Heart right ventricle (tissue), 16 donors: ENCODE measurements at regions not wholly inside any gene's neighbourhood (a gene's known extent, or its start where the extent isn't known, plus 50 kb on each side); places are given as distances from the start of the nearest gene placed in this dataset.

ENCODE experiments used
- ATAC-seq, 8 donors: fragments of 200-7000 bp; cut with Tn5 transposase; one replicate each; pipeline ENCODE4 v1.9.1; 2020; ENCODE audit warnings: mild to moderate bottlenecking in 8 of 8, moderate library complexity in 8 of 8, moderate number of reproducible peaks in 1 of 8
- DNase-seq, 2 donors: peaks; one replicate each; pipeline ENCODE4 v3.0.0-alpha.2; 2020
- H3K27ac ChIP-seq, 10 donors: fragments of 200-600 bp; sonication (generic) in 2 of 10; one replicate each; pipeline versions ENCODE4 v1.5.0 to v1.8.0; 2020 to 2022; ENCODE audit warnings: mild to moderate bottlenecking in 3 of 10
- H3K27me3 ChIP-seq, 7 donors: fragments of 200-600 bp; one replicate each; pipeline ENCODE4 v1.8.0; 2021 to 2022; ENCODE audit warnings: mild to moderate bottlenecking in 2 of 7
- H3K36me3 ChIP-seq, 9 donors: fragments of 200-600 bp; sonication (generic) in 1 of 9; one replicate each; pipeline versions ENCODE4 v1.5.0 to v1.8.0; 2020 to 2022; ENCODE audit warnings: mild to moderate bottlenecking in 2 of 9
- H3K4me1 ChIP-seq, 9 donors: fragments of 200-600 bp; sonication (generic) in 1 of 9; one replicate each; pipeline versions ENCODE4 v1.5.0 to v1.8.0; 2020 to 2022; ENCODE audit warnings: mild to moderate bottlenecking in 4 of 9
- H3K4me3 ChIP-seq, 10 donors: fragments of 200-600 bp; sonication (generic) in 2 of 10; one replicate each; pipeline versions ENCODE4 v1.5.0 to v1.8.0; 2020 to 2022; ENCODE audit warnings: mild to moderate bottlenecking in 7 of 10, moderate library complexity in 2 of 10
- H3K9me3 ChIP-seq, 11 donors: fragments of 200-600 bp in 10 of 11; sonication (generic) in 2 of 11; one replicate each; pipeline versions ENCODE4 v1.5.0 to v1.8.0; 2013 to 2022; ENCODE audit warnings: mild to moderate bottlenecking in 2 of 11, control low read depth in 1 of 11, moderate library complexity in 1 of 11
- CTCF ChIP-seq, 9 donors: fragments of 200-600 bp; sonication (generic) in 2 of 9; IDR thresholded peaks; one replicate each; pipeline versions ENCODE4 v1.5.0 to v1.8.0; 2021 to 2022; ENCODE audit warnings: antibody characterized with exemption in 9 of 9, mild to moderate bottlenecking in 5 of 9, moderate library complexity in 1 of 9
- WGBS, 2 donors: extraction: QIAGEN DNeasy Blood & Tissue Kit; methylation state at CpG; one replicate each; pipeline ENCODE4 v1.1.7; 2013; ENCODE audit warnings: inconsistent platforms in 1 of 2; 5-methylcytosine and 5-hydroxymethylcytosine counted together
- intact Hi-C, 10 donors: fragments of 100-400 bp; cut with DNase I; formaldehyde crosslinking; loops; one replicate each; pipeline versions ENCODE4 v1.11.1 to v1.14.2; 2022
- donor health status: Arrhythmogenic right ventricular cardiomyopathy.
- donor health status: ischemic (EF 13 %, LVEDD 7.1; RV severe dilation, severe dysfunction).
- donor health status: healthy with polysubstance abuse.
- donor health status: DM: no; HTN: yes; CAD: no.
- donor health status: DM: no; HTN: no; CAD: no.
- donor health status: ischemic (EF 25% LVEDD 6.9; RV normal size, moderate dysfunction).
- donor health status: ischemic (EF 25% LVEDD 5.7; RV mildly dilated, moderate dysfunction).
- donor health status: healthy.
- donor health status: DM: yes; HTN: yes; CAD: no.
- donor health status: Ischemic cardiomyopathy.
- donor health status: ischemic (EF 35%, LVEDD 5.7; RV mildly dilated, moderate dysfunction).
- donor health status: nonischemic (EF 11% LVEDD 7.7; RV severe dilation, severe dysfunction).
- donor health status: DM: yes; HTN: yes; CAD: no.
- donor health status: PGD.
- donor health status: ischemic (EF 29% LVEDD 5.4; RV normal size, mild dysfunction).
- donor health status: nonischemic (EF 23%, LVEDD 6.1; RV moderate dilation, normal function).

- Histone ChIP-seq H3K27me3 (no peaks in the 10 kb centered on the region), H3K4me3 (no peak overlapping the region), H3K36me3 (no peaks in the 10 kb centered on the region), H3K27ac (no peak overlapping the region), H3K9me3 (peaks cover 0 to 16% (median 0%) of the 10 kb centered on the region in 11 donors), H3K4me1 (no peaks in the 10 kb centered on the region)
- no peak for DNase-seq
- WGBS, 2 donors, result 88% methylated on average over 3 of the region's 3 CpGs
- TF ChIP-seq CTCF (IDR thresholded peaks at IDR 0.05), result no peak
- intact Hi-C loops, result no loop called here
- ATAC-seq, result no peak
Measured at GRCh38 chr14:44353805-44354204, 153.3 kb downstream of the FSCB start.

GRCh38 chr14:44352201-44352600 lies 154.9 kb downstream of the FSCB start:
- Histone ChIP-seq H3K27me3 (no peaks in the 10 kb centered on the region), H3K9me3 (peaks cover 0 to 30% (median 7%) of the 10 kb centered on the region in 11 donors), H3K4me1 (no peaks in the 10 kb centered on the region), H3K36me3 (no peaks in the 10 kb centered on the region), H3K27ac (no peak overlapping the region), H3K4me3 (no peak overlapping the region)
- no peak for TF ChIP-seq CTCF (IDR thresholded peaks at IDR 0.05)
- ATAC-seq (no peak), DNase-seq (no peak)
- WGBS, 2 donors, result 82 to 86% methylated on average over 1 of the region's 1 CpG
- intact Hi-C loops, result no loop called here

- WGBS, 2 donors, result 35 to 46% methylated on average over 1 of the region's 1 CpG
- ATAC-seq (no peak), DNase-seq (no peak)
- TF ChIP-seq CTCF (IDR thresholded peaks at IDR 0.05), result no peak
- Histone ChIP-seq H3K36me3 (no peaks in the 10 kb centered on the region), H3K27me3 (no peaks in the 10 kb centered on the region), H3K4me3 (no peak overlapping the region), H3K9me3 (peaks cover 0 to 36% (median 15%) of the 10 kb centered on the region in 11 donors), H3K27ac (no peak overlapping the region), H3K4me1 (no peaks in the 10 kb centered on the region)
- intact Hi-C loops, result no loop called here
Measured at GRCh38 chr14:44347316-44347715, 159.8 kb downstream of the FSCB start.

- DNase-seq, result no peak
- Histone ChIP-seq H3K36me3 (no peaks in the 10 kb centered on the region), H3K4me3 (no peak overlapping the region), H3K27ac (no peak overlapping the region), H3K27me3 (no peaks in the 10 kb centered on the region), H3K9me3 (peaks cover 0 to 8% (median 0%) of the 10 kb centered on the region in 11 donors), H3K4me1 (no peaks in the 10 kb centered on the region)
- intact Hi-C loops, result no loop called here
- no peak for TF ChIP-seq CTCF (IDR thresholded peaks at IDR 0.05)
- 55 to 67% methylated on average over 3 of the region's 3 CpGs for WGBS, 2 donors
- no peak for ATAC-seq
Measured at GRCh38 chr14:44341116-44341515, 166.0 kb downstream of the FSCB start.
